Skeletal muscle tissue (tissue), 3 donors: ENCODE measurements at regions not wholly inside any gene's neighbourhood (a gene's known extent, or its start where the extent isn't known, plus 50 kb on each side); places are given as distances from the start of the nearest gene placed in this dataset.
"Not testable (repeated sequence)": the region's sequence is repeated elsewhere in the genome, so short reads cannot be mapped to it uniquely, and the experiment has no call there.

Experiments used
- H3K27ac ChIP-seq: one replicate; pipeline ENCODE4 v1.7.0; 2013; ENCODE audit warnings: mild to moderate bottlenecking, low read depth, low read length, inconsistent platforms
- H3K27me3 ChIP-seq, 3 donors: one replicate each; pipeline ENCODE4 v1.7.0; 2013; ENCODE audit warnings: low read length in 3 of 3; ENCODE audit not compliant: control insufficient read depth in 3 of 3, insufficient read depth in 3 of 3
- H3K36me3 ChIP-seq, 3 donors: one replicate each; pipeline ENCODE4 v1.7.0; 2013; ENCODE audit warnings: low read length in 3 of 3; ENCODE audit not compliant: control insufficient read depth in 3 of 3, insufficient read depth in 3 of 3
- H3K4me1 ChIP-seq, 3 donors: one replicate each; pipeline ENCODE4 v1.7.0; 2013; ENCODE audit warnings: low read length in 3 of 3, mild to moderate bottlenecking in 3 of 3; ENCODE audit not compliant: control insufficient read depth in 3 of 3, insufficient read depth in 3 of 3
- H3K4me3 ChIP-seq, 3 donors: one replicate each; pipeline ENCODE4 v1.7.0; 2013; ENCODE audit warnings: low read length in 3 of 3
- H3K9ac ChIP-seq, 3 donors: one replicate each; pipeline ENCODE4 v1.7.0; 2013; ENCODE audit warnings: low read length in 3 of 3, mild to moderate bottlenecking in 3 of 3, moderate library complexity in 2 of 3, low read depth in 1 of 3
- H3K9me3 ChIP-seq, 3 donors: one replicate each; pipeline ENCODE4 v1.7.0; 2013; ENCODE audit warnings: low read length in 3 of 3; ENCODE audit not compliant: control insufficient read depth in 3 of 3
- donor health status: Osteomylitis.

DNA sequence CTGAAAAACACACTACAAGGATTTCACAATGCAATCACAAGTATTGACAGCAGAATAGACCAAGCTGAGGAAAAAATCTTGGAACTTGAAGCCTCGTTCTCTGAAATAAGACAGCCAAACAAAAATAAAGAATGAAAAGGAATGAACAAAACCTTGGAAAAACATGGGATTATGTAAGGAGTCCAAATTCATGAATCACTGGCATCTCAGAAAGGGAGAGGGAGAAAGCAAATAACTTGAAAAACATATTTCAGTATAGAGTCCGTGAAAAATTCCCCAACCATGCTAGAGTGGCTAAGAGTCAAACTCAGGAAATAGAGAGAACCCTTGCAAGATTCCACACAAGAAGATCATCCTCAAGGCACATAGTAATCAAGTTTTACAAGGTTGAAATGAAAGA lies 178.5 kb upstream of the CTSO start:
- no peak overlapping the region for H3K4me3 ChIP-seq

GRCh38 chr4:156128616-156129015 lies 174.9 kb upstream of the CTSO start:
- Histone ChIP-seq H3K27ac (no peak overlapping the region), H3K4me3 (no peak overlapping the region), H3K9me3 (peaks cover 0 to 4% (median 0%) of the 10 kb centered on the region in 3 donors), H3K27me3 (no peaks in the 10 kb centered on the region), H3K4me1 (no peaks in the 10 kb centered on the region), H3K9ac (no peak overlapping the region), H3K36me3 (no peaks in the 10 kb centered on the region)

More for the DNA sequence above, 178.5 kb upstream of the CTSO start:
- Histone ChIP-seq H3K36me3 (no peaks in the 10 kb centered on the region), H3K4me1 (no peaks in the 10 kb centered on the region), H3K27me3 (no peaks in the 10 kb centered on the region), H3K9ac (no peak overlapping the region), H3K9me3 (no peaks in the 10 kb centered on the region), H3K27ac (no peak overlapping the region)

GRCh38 chr4:156118507-156119220 lies 165.0 kb upstream of the CTSO start:
- no peaks in the 10 kb centered on the region for H3K36me3 ChIP-seq
- H3K27ac ChIP-seq, result no peak overlapping the region
- H3K27me3 ChIP-seq, result no peaks in the 10 kb centered on the region
- no peak overlapping the region for H3K4me3 ChIP-seq
- no peaks in the 10 kb centered on the region for H3K9me3 ChIP-seq
- no peak overlapping the region for H3K9ac ChIP-seq
- H3K4me1 ChIP-seq, result no peaks in the 10 kb centered on the region

DNA sequence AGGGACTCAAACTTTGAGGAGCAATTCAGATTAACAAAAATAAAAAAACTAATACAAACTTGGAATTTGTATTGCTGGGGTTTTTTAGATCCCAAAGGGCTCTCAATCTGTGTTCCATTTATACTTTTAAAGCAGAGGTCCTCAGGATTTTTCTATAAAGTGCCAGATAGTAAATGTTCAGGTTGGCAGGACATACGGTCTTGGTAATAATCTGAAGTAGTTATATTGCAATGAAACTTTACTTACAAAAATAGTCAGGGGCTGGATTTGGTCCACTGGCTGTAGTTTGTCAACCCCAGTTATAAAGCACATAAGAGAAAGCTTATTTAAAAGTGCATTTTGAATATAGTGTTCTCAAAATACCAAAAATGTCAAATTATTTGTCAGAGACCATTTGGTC lies 164.1 kb upstream of the CTSO start:
- Histone ChIP-seq H3K9ac (no peak overlapping the region), H3K9me3 (no peaks in the 10 kb centered on the region), H3K27me3 (no peaks in the 10 kb centered on the region), H3K36me3 (no peaks in the 10 kb centered on the region), H3K4me1 (no peaks in the 10 kb centered on the region), H3K4me3 (no peak overlapping the region), H3K27ac (no peak overlapping the region)

- no peaks in the 10 kb centered on the region for H3K9me3 ChIP-seq
- no peaks in the 10 kb centered on the region for H3K36me3 ChIP-seq
- H3K4me3 ChIP-seq, result no peak overlapping the region
- no peaks in the 10 kb centered on the region for H3K27me3 ChIP-seq
- no peak overlapping the region for H3K9ac ChIP-seq
- H3K27ac ChIP-seq, result no peak overlapping the region
- H3K4me1 ChIP-seq, result no peaks in the 10 kb centered on the region
Measured at GRCh38 chr4:156116991-156117390, 163.3 kb upstream of the CTSO start.

GRCh38 chr4:156113138-156113765 lies 159.6 kb upstream of the CTSO start:
- no peak overlapping the region for H3K4me3 ChIP-seq
- H3K9ac ChIP-seq, result no peak overlapping the region
- H3K27ac ChIP-seq, result no peak overlapping the region
- H3K27me3 ChIP-seq, result no peaks in the 10 kb centered on the region
- no peaks in the 10 kb centered on the region for H3K9me3 ChIP-seq
- H3K4me1 ChIP-seq, result peaks cover 0 to 3% (median 0%) of the 10 kb centered on the region in 3 donors
- H3K36me3 ChIP-seq, result no peaks in the 10 kb centered on the region

GRCh38 chr4:156111686-156112085 lies 158.0 kb upstream of the CTSO start:
- H3K27ac ChIP-seq, result no peak overlapping the region
- H3K4me3 ChIP-seq, result no peak overlapping the region
- H3K9ac ChIP-seq, result no peak overlapping the region
- H3K27me3 ChIP-seq, result no peaks in the 10 kb centered on the region
- no peaks in the 10 kb centered on the region for H3K36me3 ChIP-seq
- H3K4me1 ChIP-seq, result peaks cover 0 to 3% (median 0%) of the 10 kb centered on the region in 3 donors
- H3K9me3 ChIP-seq, result no peaks in the 10 kb centered on the region

DNA sequence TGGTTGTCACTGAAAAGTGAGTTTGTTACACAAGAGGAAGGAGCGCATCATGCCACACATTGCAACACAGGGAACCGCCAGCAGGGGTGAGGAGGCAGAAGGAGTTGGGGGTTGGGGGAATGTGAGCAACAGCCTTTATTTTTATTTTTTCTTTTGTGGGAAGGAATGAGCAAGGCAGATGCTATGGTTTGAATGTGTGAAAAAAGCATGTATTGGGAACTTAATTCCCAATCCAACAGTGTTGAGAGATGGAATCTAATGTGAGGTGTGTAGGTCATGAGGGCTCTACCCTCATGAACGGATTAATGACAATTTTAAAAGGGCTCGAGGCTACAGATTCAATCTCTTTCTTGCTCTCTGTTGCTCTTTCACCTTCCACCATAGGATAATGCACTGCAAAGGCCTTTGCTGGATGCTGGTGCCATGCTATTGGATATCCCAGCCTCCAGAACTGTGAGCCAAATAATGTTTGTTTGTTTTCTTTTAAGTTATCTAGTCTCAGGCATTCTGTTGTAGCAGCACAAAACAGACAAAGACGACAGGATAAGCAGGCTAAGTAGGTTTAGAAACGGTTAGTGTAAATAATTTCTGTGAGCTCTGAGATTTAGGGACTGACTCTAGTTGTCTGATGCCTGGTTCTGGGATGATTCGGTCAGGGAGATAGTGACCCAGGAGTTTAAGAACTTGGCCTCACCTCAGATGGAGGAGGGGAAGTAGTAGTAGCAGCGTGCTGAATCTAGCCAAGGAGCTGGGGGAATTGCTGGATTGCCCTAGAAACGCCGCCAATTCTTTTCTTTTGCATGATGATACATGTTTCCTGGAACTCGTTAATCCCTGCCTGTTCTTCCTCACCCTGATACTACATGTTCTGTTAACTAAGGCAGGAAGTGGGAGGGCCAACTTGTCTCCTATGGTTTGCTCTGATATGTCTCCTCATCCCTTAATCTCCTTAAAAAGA lies 156.6 kb upstream of the CTSO start:
- H3K27ac ChIP-seq, result no peak overlapping the region
- no peak overlapping the region for H3K4me3 ChIP-seq
- H3K9me3 ChIP-seq, result no peaks in the 10 kb centered on the region
- no peak overlapping the region for H3K9ac ChIP-seq
- no peaks in the 10 kb centered on the region for H3K36me3 ChIP-seq
- H3K4me1 ChIP-seq, result peaks cover 0 to 3% (median 0%) of the 10 kb centered on the region in 3 donors
- no peaks in the 10 kb centered on the region for H3K27me3 ChIP-seq

- H3K4me3 ChIP-seq, H3K4me1 ChIP-seq, H3K9ac ChIP-seq, H3K36me3 ChIP-seq, H3K27ac ChIP-seq, H3K27me3 ChIP-seq, H3K9me3 ChIP-seq: not testable (repeated sequence)
Measured at GRCh38 chr4:156109087-156109486, 155.4 kb upstream of the CTSO start.

GRCh38 chr4:156103311-156103710 lies 149.6 kb upstream of the CTSO start:
- no peaks in the 10 kb centered on the region for H3K36me3 ChIP-seq
- H3K27ac ChIP-seq, result no peak overlapping the region
- H3K9ac ChIP-seq, result no peak overlapping the region
- no peaks in the 10 kb centered on the region for H3K4me1 ChIP-seq
- no peaks in the 10 kb centered on the region for H3K27me3 ChIP-seq
- no peak overlapping the region for H3K4me3 ChIP-seq
- H3K9me3 ChIP-seq, result no peaks in the 10 kb centered on the region
